Activated naive CD4-positive, alpha-beta T cell treated with anti-CD3 and anti-CD28 coated beads, Interleukin-2, amount 10 ng/mL, durations not matched to agents 7 days and 5 days (primary cell): ENCODE measurements at regions not wholly inside any gene's neighbourhood (a gene's known extent, or its start where the extent isn't known, plus 50 kb on each side); places are given as distances from the start of the nearest gene placed in this dataset.
"Not testable (repeated sequence)": the region's sequence is repeated elsewhere in the genome, so short reads cannot be mapped to it uniquely, and the experiment has no call there.

ENCODE experiments used
- CTCF ChIA-PET: fragments of 350-600 bp; sonication (Branson Sonifier 250); formaldehyde crosslinking; loops from one replicate; lab custom pipeline; 2021; ENCODE audit warnings: antibody characterized with exemption; lab: Charles Lee
- DNase-seq: peaks from one replicate; pipeline ENCODE4 v3.0.0-alpha.2; 2020
- H3K27ac Mint-ChIP-seq: one replicate; pipeline ENCODE4 v1.8.0; 2021; ENCODE audit warnings: mild to moderate bottlenecking, moderate library complexity, mixed read lengths
- H3K27me3 Mint-ChIP-seq: one replicate; pipeline ENCODE4 v1.8.0; 2021; ENCODE audit warnings: mild to moderate bottlenecking, mixed read lengths
- H3K36me3 Mint-ChIP-seq: one replicate; pipeline ENCODE4 v1.8.0; 2021; ENCODE audit warnings: mixed read lengths
- H3K4me1 Mint-ChIP-seq: one replicate; pipeline ENCODE4 v1.8.0; 2021; ENCODE audit warnings: mixed read lengths
- H3K4me3 Mint-ChIP-seq: one replicate; pipeline ENCODE4 v1.8.0; 2021; ENCODE audit warnings: mild to moderate bottlenecking, moderate library complexity, mixed read lengths
- H3K9me3 Mint-ChIP-seq: one replicate; pipeline ENCODE4 v1.8.0; 2021; ENCODE audit warnings: mixed read lengths

DNA sequence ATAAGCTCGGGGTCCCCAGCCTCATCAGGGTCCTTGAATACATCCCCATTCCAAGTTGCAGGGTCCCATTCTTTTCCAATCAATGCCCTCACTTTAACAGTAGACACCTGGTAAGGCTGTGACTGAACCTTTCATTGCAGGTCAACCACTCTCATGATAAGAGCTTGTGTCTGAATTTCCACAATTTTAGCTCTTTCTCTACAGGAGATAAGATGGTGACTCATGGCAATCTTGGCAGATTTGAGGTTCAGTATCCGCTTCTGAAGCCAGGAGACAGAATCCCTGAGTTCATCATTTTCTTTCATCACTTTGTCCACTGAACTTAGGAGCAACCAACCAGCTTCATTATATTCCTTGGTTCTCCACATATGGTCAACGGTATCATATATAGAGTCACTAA is 409.9 kb downstream of the TMEM232 start:
- H3K4me3 Mint-ChIP-seq, DNase-seq, H3K27me3 Mint-ChIP-seq, H3K9me3 Mint-ChIP-seq, H3K4me1 Mint-ChIP-seq, H3K27ac Mint-ChIP-seq, H3K36me3 Mint-ChIP-seq, CTCF ChIA-PET: not testable (repeated sequence)

GRCh38 chr5:110321117-110321516 is 405.4 kb downstream of the TMEM232 start:
- Mint-ChIP-seq H3K9me3 (no peaks in the 10 kb centered on the region), H3K4me3 (no peak overlapping the region), H3K27me3 (no peaks in the 10 kb centered on the region), H3K36me3 (no peaks in the 10 kb centered on the region), H3K4me1 (no peaks in the 10 kb centered on the region), H3K27ac (no peak overlapping the region)
- CTCF ChIA-PET = interaction anchor here (1.0 kb wide), 1 partner anchor 22 kb away, joined by 3 read pairs; no protein-coding TSS in a partner anchor
- DNase-seq = no peak

DNA sequence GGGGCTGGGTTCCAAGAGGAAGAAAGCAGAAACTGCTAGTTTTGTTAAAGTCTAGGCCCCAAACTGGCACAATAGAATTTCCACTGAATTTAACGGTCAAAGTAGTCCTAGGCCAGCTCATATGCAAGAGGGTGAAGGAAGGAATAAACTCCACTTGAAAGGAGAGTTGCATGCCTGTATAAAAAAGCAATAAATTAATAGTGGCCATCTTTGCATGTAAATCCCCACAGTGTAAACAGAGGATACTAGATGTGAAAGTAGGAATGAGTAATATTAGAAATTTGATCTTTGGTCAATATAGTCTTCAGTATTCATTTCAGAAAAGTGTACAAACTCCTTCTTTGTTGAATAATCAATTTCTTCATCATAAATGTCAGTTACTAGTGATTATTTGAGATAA is 403.1 kb downstream of the TMEM232 start:
- no peak for DNase-seq
- CTCF ChIA-PET = no interaction called here
- Mint-ChIP-seq H3K27ac (no peak overlapping the region), H3K27me3 (no peaks in the 10 kb centered on the region), H3K9me3 (no peaks in the 10 kb centered on the region), H3K36me3 (no peaks in the 10 kb centered on the region), H3K4me3 (no peak overlapping the region), H3K4me1 (no peaks in the 10 kb centered on the region)

DNA sequence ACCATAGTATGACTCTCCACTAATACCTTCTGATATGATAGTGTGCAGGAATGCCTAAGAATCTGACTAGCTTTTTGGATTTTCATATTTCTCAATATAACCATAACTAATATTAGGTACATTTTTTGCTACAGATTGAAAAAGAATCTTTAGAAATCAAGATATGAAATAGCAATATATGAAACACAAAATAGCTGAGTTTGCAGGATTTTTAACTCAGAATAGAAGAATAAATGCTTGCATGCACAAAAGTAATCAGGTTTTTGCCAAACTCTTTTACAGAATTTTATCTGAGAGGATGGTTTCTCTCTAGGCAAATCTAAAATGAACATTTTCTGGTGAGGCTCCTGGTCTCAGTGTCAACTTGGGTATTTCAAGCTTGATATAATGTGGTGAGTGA is 402.6 kb downstream of the TMEM232 start:
- Mint-ChIP-seq H3K4me3 (no peak overlapping the region), H3K36me3 (no peaks in the 10 kb centered on the region), H3K27ac (no peak overlapping the region), H3K27me3 (no peaks in the 10 kb centered on the region), H3K9me3 (no peaks in the 10 kb centered on the region), H3K4me1 (no peaks in the 10 kb centered on the region)
- CTCF ChIA-PET = no interaction called here
- DNase-seq = no peak

- CTCF ChIA-PET = no interaction called here
- Mint-ChIP-seq H3K4me3 (no peak overlapping the region), H3K4me1 (no peaks in the 10 kb centered on the region), H3K9me3 (no peaks in the 10 kb centered on the region), H3K27ac (no peak overlapping the region), H3K27me3 (no peaks in the 10 kb centered on the region), H3K36me3 (no peaks in the 10 kb centered on the region)
- DNase-seq = no peak
Measured at GRCh38 chr5:110324876-110325275, 401.6 kb downstream of the TMEM232 start.

- CTCF ChIA-PET = no interaction called here
- DNase-seq = no peak
- H3K27ac Mint-ChIP-seq = no peak overlapping the region
Measured at GRCh38 chr5:110329955-110330525, 396.4 kb downstream of the TMEM232 start.

DNA sequence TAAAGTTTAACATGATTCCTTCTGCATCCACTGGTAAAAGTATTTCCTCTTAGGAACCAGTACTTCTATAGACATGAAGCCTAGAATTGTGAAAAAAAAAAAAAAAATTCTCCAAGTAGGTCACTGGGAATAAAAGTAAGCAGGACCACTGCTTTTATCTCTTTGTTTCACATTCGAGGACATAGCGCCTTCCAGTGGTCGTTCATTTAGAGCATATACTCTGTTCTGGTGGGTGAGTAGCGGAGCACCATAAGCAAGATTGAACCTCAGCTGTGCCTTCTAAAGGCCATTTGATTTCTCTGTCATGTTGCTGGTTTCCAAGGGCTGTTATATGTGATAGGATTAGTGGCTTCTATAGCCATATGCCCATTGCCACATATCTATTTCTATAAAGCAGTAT is 393.1 kb downstream of the TMEM232 start:
- CTCF ChIA-PET = interaction anchor here (0.9 to 1.5 kb wide), 3 partner anchors 11 to 645 kb away, joined by 3 to 5 read pairs (median 4); no protein-coding TSS in a partner anchor
- Mint-ChIP-seq H3K4me1 (no peaks in the 10 kb centered on the region), H3K9me3 (no peaks in the 10 kb centered on the region), H3K4me3 (no peak overlapping the region), H3K27ac (no peak overlapping the region), H3K27me3 (no peaks in the 10 kb centered on the region), H3K36me3 (no peaks in the 10 kb centered on the region)
- no peak for DNase-seq

More at GRCh38 chr5:110329955-110330525, 396.4 kb downstream of the TMEM232 start:
- Mint-ChIP-seq H3K4me3 (no peak overlapping the region), H3K27me3 (no peaks in the 10 kb centered on the region), H3K9me3 (no peaks in the 10 kb centered on the region), H3K4me1 (no peaks in the 10 kb centered on the region), H3K36me3 (no peaks in the 10 kb centered on the region)

DNA sequence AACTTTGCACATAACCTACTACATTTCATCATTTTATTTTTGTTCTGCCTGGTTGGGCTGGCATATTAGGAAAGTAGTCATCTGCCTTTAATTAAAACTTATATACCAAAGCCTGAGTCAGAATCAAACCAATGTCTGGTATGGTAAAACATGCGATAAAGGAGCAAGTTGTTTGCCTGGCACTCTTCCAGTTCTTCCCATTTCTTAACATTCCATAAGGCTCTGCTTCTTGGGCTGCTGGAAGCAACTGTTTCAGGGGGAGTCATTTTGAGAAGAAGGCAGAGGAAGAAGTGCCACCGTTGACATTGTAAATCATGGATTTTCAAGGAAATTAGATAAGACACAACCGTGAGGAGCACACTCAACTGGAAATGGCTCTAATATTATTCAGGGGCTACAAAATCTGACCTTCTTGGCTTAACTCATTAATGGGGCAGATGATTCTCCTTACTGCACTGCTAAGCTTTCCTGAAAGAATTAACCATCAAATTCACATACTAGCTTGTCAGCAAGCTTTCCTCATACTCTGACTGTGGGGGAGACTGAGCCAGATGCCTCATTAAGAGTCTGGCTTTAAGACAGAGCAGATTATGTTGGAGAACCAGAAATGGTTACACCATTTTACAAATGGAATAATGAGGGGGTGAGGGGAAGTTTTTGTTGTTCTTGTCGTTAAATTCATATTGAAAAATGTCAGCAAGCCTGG is 391.0 kb downstream of the TMEM232 start:
- Mint-ChIP-seq H3K27ac (no peak overlapping the region), H3K27me3 (no peaks in the 10 kb centered on the region), H3K4me1 (no peaks in the 10 kb centered on the region), H3K36me3 (no peaks in the 10 kb centered on the region), H3K4me3 (no peak overlapping the region), H3K9me3 (no peaks in the 10 kb centered on the region)
- DNase-seq = no peak
- CTCF ChIA-PET = interaction anchor here (1.0 kb wide), 1 partner anchor 81 kb away, joined by 3 read pairs; no protein-coding TSS in a partner anchor

DNA sequence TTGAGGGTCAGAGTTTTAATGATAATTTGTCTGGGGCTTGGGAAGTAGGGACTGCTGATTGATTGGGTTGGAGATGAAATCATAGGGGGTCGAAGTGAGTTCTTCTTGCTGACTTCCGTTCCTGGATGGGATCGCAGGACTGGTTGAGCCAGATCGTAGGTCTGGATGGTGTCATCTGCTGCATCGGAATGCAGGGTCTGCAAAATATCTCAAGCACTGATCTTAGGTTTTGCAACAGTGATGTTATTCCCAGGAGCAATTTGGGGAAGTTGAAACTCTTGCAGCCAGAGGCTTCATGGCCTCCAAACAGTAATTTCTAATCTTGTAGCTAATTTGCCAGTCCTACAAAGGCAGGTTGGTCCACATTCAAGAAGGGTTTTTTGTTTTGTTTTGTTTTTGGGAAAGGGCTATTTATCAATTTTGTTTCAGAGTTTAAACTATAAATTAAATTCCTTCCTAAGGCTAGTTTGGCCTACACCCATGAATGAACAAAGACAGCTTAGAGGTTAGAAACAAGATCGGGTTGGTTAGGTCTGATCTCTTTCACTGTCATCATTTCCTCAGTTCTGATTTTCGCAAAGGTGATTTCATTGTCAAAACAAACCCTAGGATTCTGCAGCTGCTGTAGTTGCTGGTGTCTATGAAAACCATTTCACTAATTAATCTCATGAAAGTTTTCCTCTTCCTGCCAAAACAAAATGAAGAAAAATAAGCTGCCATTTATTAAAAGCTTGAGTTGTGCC is 388.0 kb downstream of the TMEM232 start:
- Mint-ChIP-seq H3K27ac (no peak overlapping the region), H3K36me3 (no peaks in the 10 kb centered on the region), H3K9me3 (no peaks in the 10 kb centered on the region), H3K4me3 (no peak overlapping the region), H3K4me1 (no peaks in the 10 kb centered on the region), H3K27me3 (no peaks in the 10 kb centered on the region)
- no peak for DNase-seq
- CTCF ChIA-PET = no interaction called here

DNA sequence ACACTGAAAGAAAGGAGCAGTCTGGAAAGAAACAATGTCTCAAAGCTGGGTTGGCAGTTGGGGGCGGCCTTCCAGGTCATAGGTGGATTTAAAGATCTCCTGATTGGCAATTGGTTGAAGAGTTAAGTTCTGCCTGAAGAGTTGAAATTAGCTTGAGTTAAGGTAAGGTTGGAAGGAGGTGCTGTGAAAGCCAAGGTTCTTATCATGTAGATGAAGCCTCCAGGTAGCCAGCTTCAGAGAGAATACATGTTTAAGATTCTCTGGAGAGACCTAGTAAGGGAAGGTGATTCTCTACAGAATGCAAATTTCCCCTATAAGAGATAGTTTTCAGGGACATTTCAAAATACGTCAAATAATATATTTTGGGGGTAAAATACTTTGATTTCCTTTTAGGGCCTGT is 387.1 kb downstream of the TMEM232 start:
- Mint-ChIP-seq H3K27ac (no peak overlapping the region), H3K4me3 (no peak overlapping the region), H3K4me1 (no peaks in the 10 kb centered on the region), H3K9me3 (no peaks in the 10 kb centered on the region), H3K36me3 (no peaks in the 10 kb centered on the region), H3K27me3 (no peaks in the 10 kb centered on the region)
- CTCF ChIA-PET = no interaction called here
- DNase-seq = no peak

GRCh38 chr5:110341836-110342235 is 384.6 kb downstream of the TMEM232 start:
- H3K27me3 Mint-ChIP-seq = no peaks in the 10 kb centered on the region
- no peak for DNase-seq
- CTCF ChIA-PET = no interaction called here
- H3K4me3 Mint-ChIP-seq = no peak overlapping the region
- no peak overlapping the region for H3K27ac Mint-ChIP-seq
- no peaks in the 10 kb centered on the region for H3K4me1 Mint-ChIP-seq
- no peaks in the 10 kb centered on the region for H3K9me3 Mint-ChIP-seq
- H3K36me3 Mint-ChIP-seq = no peaks in the 10 kb centered on the region

GRCh38 chr5:110342683-110343082 is 383.8 kb downstream of the TMEM232 start:
- Mint-ChIP-seq H3K27me3 (no peaks in the 10 kb centered on the region), H3K36me3 (no peaks in the 10 kb centered on the region), H3K27ac (no peak overlapping the region), H3K9me3 (no peaks in the 10 kb centered on the region), H3K4me1 (no peaks in the 10 kb centered on the region), H3K4me3 (no peak overlapping the region)
- no peak for DNase-seq
- CTCF ChIA-PET = interaction anchor here (1.2 kb wide), 1 partner anchor 22 kb away, joined by 3 read pairs; no protein-coding TSS in a partner anchor

- CTCF ChIA-PET = interaction anchor here (1.2 kb wide), 1 partner anchor 23 kb away, joined by 3 read pairs; no protein-coding TSS in a partner anchor
- H3K9me3 Mint-ChIP-seq = no peaks in the 10 kb centered on the region
- no peaks in the 10 kb centered on the region for H3K4me1 Mint-ChIP-seq
- no peak overlapping the region for H3K27ac Mint-ChIP-seq
- no peak overlapping the region for H3K4me3 Mint-ChIP-seq
- DNase-seq = no peak
- no peaks in the 10 kb centered on the region for H3K27me3 Mint-ChIP-seq
- no peaks in the 10 kb centered on the region for H3K36me3 Mint-ChIP-seq
Measured at GRCh38 chr5:110343616-110344015, 382.9 kb downstream of the TMEM232 start.

GRCh38 chr5:110345623-110346022 is 380.8 kb downstream of the TMEM232 start:
- Mint-ChIP-seq H3K4me1 (no peaks in the 10 kb centered on the region), H3K27ac (no peak overlapping the region), H3K4me3 (no peak overlapping the region), H3K36me3 (no peaks in the 10 kb centered on the region), H3K9me3 (no peaks in the 10 kb centered on the region), H3K27me3 (no peaks in the 10 kb centered on the region)
- CTCF ChIA-PET = no interaction called here
- DNase-seq = no peak
